ENCODE measurements at regions not wholly inside any gene's neighbourhood (a gene's known extent, or its start where the extent isn't known, plus 50 kb on each side); places are given as distances from the start of the nearest gene placed in this dataset.

GRCh38 chr13:81493144-81493543 lies 1152.2 kb upstream of the SPRY2 start:
- no peak overlapping the region for H3K27ac ChIP-seq (replicated peaks)
- no peak overlapping the region for H3K4me3 ChIP-seq (replicated peaks; ENCODE audit: insufficient read depth, low read length)
- DNase-seq (ENCODE audit: low read depth in 1 of 2, low spot score in 1 of 2), result no peak
- no peak for TF ChIP-seq POLR2AphosphoS5 (IDR thresholded peaks at IDR 0.05; ENCODE audit: low read depth)
- TF ChIP-seq SPI1 (IDR thresholded peaks at IDR 0.05; ENCODE audit: borderline replicate concordance, low read depth), result no peak
- no peaks in the 10 kb centered on the region for H3K27me3 ChIP-seq (ENCODE audit: insufficient read depth, poor library complexity, severe bottlenecking)

GRCh38 chr13:81492449-81492848 lies 1151.5 kb upstream of the SPRY2 start:
- no peak for DNase-seq (ENCODE audit: low read depth in 1 of 2, low spot score in 1 of 2)
- Histone ChIP-seq H3K27me3 (ENCODE audit: insufficient read depth, poor library complexity, severe bottlenecking) (no peaks in the 10 kb centered on the region), H3K4me3 (replicated peaks; ENCODE audit: insufficient read depth, low read length) (no peak overlapping the region), H3K27ac (replicated peaks) (no peak overlapping the region)
- TF ChIP-seq CTCF (IDR thresholded peaks at IDR 0.05; ENCODE audit: insufficient read depth, low read length) (no peak), GABPA (IDR thresholded peaks at IDR 0.05; ENCODE audit: low read depth) (no peak), SPI1 (IDR thresholded peaks at IDR 0.05; ENCODE audit: borderline replicate concordance, low read depth) (no peak), POLR2AphosphoS5 (IDR thresholded peaks at IDR 0.05; ENCODE audit: low read depth) (no peak), REST (IDR thresholded peaks at IDR 0.05; ENCODE audit: insufficient replicate concordance, low read depth) (no peak)

- Histone ChIP-seq H3K27ac (replicated peaks) (no peak overlapping the region), H3K27me3 (ENCODE audit: insufficient read depth, poor library complexity, severe bottlenecking) (no peaks in the 10 kb centered on the region), H3K4me3 (replicated peaks; ENCODE audit: insufficient read depth, low read length) (no peak overlapping the region)
- DNase-seq (ENCODE audit: low read depth in 1 of 2, low spot score in 1 of 2), result no peak
- TF ChIP-seq GABPA (IDR thresholded peaks at IDR 0.05; ENCODE audit: low read depth) (no peak), POLR2AphosphoS5 (IDR thresholded peaks at IDR 0.05; ENCODE audit: low read depth) (no peak), REST (IDR thresholded peaks at IDR 0.05; ENCODE audit: insufficient replicate concordance, low read depth) (no peak), CTCF (IDR thresholded peaks at IDR 0.05; ENCODE audit: insufficient read depth, low read length) (no peak), SPI1 (IDR thresholded peaks at IDR 0.05; ENCODE audit: borderline replicate concordance, low read depth) (no peak)
These were observed 1147.1 kb upstream of the SPRY2 start for GRCh38 chr13:81488021-81488420.

GRCh38 chr13:81487151-81487550 lies 1146.2 kb upstream of the SPRY2 start:
- no peak overlapping the region for H3K27ac ChIP-seq (replicated peaks)
- TF ChIP-seq CTCF (IDR thresholded peaks at IDR 0.05; ENCODE audit: insufficient read depth, low read length) (no peak), GABPA (IDR thresholded peaks at IDR 0.05; ENCODE audit: low read depth) (no peak), SPI1 (IDR thresholded peaks at IDR 0.05; ENCODE audit: borderline replicate concordance, low read depth) (no peak), REST (IDR thresholded peaks at IDR 0.05; ENCODE audit: insufficient replicate concordance, low read depth) (no peak), POLR2AphosphoS5 (IDR thresholded peaks at IDR 0.05; ENCODE audit: low read depth) (no peak)
- H3K27me3 ChIP-seq (ENCODE audit: insufficient read depth, poor library complexity, severe bottlenecking), result no peaks in the 10 kb centered on the region
- no peak overlapping the region for H3K4me3 ChIP-seq (replicated peaks; ENCODE audit: insufficient read depth, low read length)
- peak in 1 of 2 experiments; percentile 38 for DNase-seq (ENCODE audit: low read depth in 1 of 2, low spot score in 1 of 2)

Measured in HL-60 (cell line).